ENCODE measurements at regions not wholly inside any gene's neighbourhood (a gene's known extent, or its start where the extent isn't known, plus 50 kb on each side); places are given as distances from the start of the nearest gene placed in this dataset.

GRCh38 chr4:62865261-62865660, 1544.0 kb downstream of the TECRL start:
- TF ChIP-seq POLR2AphosphoS5 (IDR thresholded peaks at IDR 0.05): no peak
- no peak for TF ChIP-seq CTCF (IDR thresholded peaks at IDR 0.05)
- no peak for TF ChIP-seq POLR2A (IDR thresholded peaks at IDR 0.05)
- no peak for TF ChIP-seq EP300 (IDR thresholded peaks at IDR 0.05; ENCODE audit: low read depth)
